ENCODE measurements at regions not wholly inside any gene's neighbourhood (a gene's known extent, or its start where the extent isn't known, plus 50 kb on each side); places are given as distances from the start of the nearest gene placed in this dataset.

DNA sequence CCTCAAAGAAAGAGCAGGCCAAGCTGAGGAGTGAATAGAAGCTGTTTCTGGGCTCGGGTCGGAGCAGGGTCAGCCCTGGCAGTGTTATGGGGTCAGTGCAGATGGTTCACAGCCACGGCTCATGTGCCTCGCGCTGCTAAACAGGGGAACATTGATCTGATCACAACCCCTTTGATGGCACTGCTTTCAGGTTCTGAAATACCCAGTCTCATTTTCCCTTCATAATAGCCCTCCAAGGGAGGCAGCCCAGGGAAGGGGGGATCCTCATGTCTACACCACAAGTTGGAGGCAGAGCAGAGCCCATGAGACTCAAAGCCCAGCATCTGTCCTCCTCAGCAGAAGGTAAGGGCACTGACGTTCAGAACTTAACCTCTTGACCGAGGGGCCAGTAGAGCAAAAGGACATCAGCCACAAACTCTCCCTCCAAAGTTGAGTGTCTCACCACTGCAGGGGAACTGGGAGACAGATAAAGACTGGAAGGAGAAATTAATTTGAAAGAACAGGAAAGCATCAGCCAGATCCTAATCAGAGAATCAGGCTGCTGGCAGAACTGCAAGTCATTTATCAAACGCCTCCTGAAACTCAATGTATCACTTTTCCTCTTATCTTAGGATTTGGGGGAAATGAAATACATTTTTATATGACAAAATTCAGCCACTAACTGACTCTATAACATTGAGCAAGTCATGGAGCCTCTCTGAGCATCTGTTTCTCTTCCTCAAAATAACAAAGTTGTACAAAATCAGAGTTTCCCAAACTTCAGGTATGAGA, 110.6 kb downstream of the SH3TC2 start:
- ChIA-PET CTCF (ENCODE audit: partially characterized antibody) (interaction anchor here (0.6 to 25.4 kb wide), 7 partner anchors 9 to 212 kb away, joined by 3 to 433 read pairs (median 8); no protein-coding TSS in a partner anchor), POLR2A (ENCODE audit: partially characterized antibody) (interaction anchor here (0.9 to 1.2 kb wide), 2 partner anchors 13 to 16 kb away, joined by 3 read pairs; no protein-coding TSS in a partner anchor)
- 82% methylated on average over 8 of the region's 8 CpGs; no CpG with 5 or more reads in 1 of the 2 experiments for WGBS, 2 experiments (ENCODE audit: extremely low coverage in 1 of 2, insufficient coverage in 1 of 2, insufficient read length in 1 of 2, insufficient replicate concordance in 2 of 2, low coverage in 1 of 2, low lambda C conversion rate in 2 of 2, missing lambda C conversion rate in 1 of 2)
- Histone ChIP-seq H2BK120ac (replicated peaks; ENCODE audit: low read depth, low read length) (no peak overlapping the region), H3K9me3 (ENCODE audit: insufficient read depth in 2 of 2, low read depth in 1 of 2, low read length in 1 of 2) (no peaks in the 10 kb centered on the region), H3K4me2 (ENCODE audit: insufficient read depth in 1 of 2, low read depth in 2 of 2, low read length in 2 of 2) (0 out of 4 replicates have a peak overlapping the region, but pooled peaks of 1 of the 2 experiments have one; percentile 28), H4K8ac (ENCODE audit: extremely low read depth, insufficient read depth, low read length) (no peak overlapping the region), H3K36me3 (ENCODE audit: control insufficient read depth in 2 of 4, insufficient read depth in 4 of 4, low read length in 3 of 4) (no peaks in the 10 kb centered on the region), H2BK5ac (ENCODE audit: low read depth, low read length) (peak overlapping the region; percentile 80), H3K18ac (ENCODE audit: extremely low read depth, low read length) (peak overlapping the region; percentile 63), H3K56ac (replicated peaks; ENCODE audit: insufficient read length, low read depth, low read length) (no peak overlapping the region), H2AFZ (ENCODE audit: low read length) (no peak overlapping the region), H3K4me1 (replicated peaks in 1 of 4; ENCODE audit: control insufficient read depth in 3 of 4, insufficient read depth in 4 of 4, low read length in 3 of 4) (peaks cover 3 to 18% (median 13%) of the 10 kb centered on the region in 4 experiments; a peak in 6 of 7 replicates), H4K5ac (ENCODE audit: insufficient read length, low read depth, low read length) (no peak overlapping the region), H3K9ac (replicated peaks in 1 of 4; ENCODE audit: extremely low read depth in 1 of 4, low read depth in 3 of 4, low read length in 3 of 4) (no peak overlapping the region; a peak in 1 of 7 replicates), H3K27me3 (replicated peaks in 1 of 4; ENCODE audit: control insufficient read depth in 3 of 4, extremely low read depth in 1 of 4, insufficient read depth in 3 of 4, low read length in 3 of 4) (no peaks in the 10 kb centered on the region), H3K27ac (ENCODE audit: low read depth, low read length) (no peak overlapping the region), H4K20me1 (replicated peaks in 1 of 2; ENCODE audit: control insufficient read depth in 1 of 2, insufficient read depth in 2 of 2, low read length in 2 of 2) (no peaks in the 10 kb centered on the region), H2AK5ac (ENCODE audit: low read depth, low read length) (peak overlapping the region; percentile 67; the same call in 1 of the 2 replicates), H2BK20ac (ENCODE audit: low read length) (no peak overlapping the region), H3K4ac (replicated peaks; ENCODE audit: insufficient read length, low read depth, low read length) (no peak overlapping the region), H3K14ac (ENCODE audit: insufficient read length) (no peak overlapping the region), H3K23me2 (ENCODE audit: low read depth, low read length) (no peaks in the 10 kb centered on the region; the same call in 1 of the 2 replicates), H3K79me2 (ENCODE audit: control insufficient read depth in 1 of 2, insufficient read depth in 2 of 2, low read length in 2 of 2) (no peaks in the 10 kb centered on the region), H3K23ac (ENCODE audit: insufficient read length) (no peak overlapping the region), H3K4me3 (ENCODE audit: extremely low read depth in 1 of 4, insufficient read depth in 2 of 4, low read depth in 3 of 4, low read length in 4 of 4) (no peak overlapping the region), H4K91ac (replicated peaks; ENCODE audit: insufficient read length, low read length) (no peak overlapping the region), H3K79me1 (ENCODE audit: low read depth, low read length) (no peaks in the 10 kb centered on the region), H2BK12ac (ENCODE audit: low read depth, low read length) (peak overlapping the region; percentile 60), H2BK15ac (ENCODE audit: low read length) (no peak overlapping the region)
- DNase-seq (ENCODE audit: low read depth in 1 of 2, low spot score in 2 of 2) (no peak), FAIRE-seq (no peak)

Measured in H1 (cell line).